ENCODE measurements at regions not wholly inside any gene's neighbourhood (a gene's known extent, or its start where the extent isn't known, plus 50 kb on each side); places are given as distances from the start of the nearest gene placed in this dataset.
"Not testable (repeated sequence)": the region's sequence is repeated elsewhere in the genome, so short reads cannot be mapped to it uniquely, and the experiment has no call there.

DNA sequence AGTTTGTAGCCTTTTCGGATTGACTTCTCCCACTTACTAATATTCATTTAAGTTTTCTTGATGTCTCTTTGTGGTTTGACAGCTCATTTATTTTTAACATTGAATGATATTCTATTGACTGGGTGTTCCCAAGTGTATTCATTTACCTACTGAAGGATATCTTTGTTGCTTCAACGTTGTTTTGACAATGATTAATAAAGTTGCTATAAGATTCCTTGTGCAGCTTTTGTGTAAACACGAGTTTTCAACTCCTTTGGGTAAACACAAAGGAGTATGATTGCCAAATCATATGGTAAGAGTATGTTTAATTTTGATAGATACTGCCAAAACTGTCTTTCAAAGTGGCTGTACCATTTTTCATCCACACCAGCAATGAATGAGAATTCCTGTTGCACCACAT, 1200.9 kb downstream of the DSC3 start:
- TF ChIP-seq, protein P1, sequence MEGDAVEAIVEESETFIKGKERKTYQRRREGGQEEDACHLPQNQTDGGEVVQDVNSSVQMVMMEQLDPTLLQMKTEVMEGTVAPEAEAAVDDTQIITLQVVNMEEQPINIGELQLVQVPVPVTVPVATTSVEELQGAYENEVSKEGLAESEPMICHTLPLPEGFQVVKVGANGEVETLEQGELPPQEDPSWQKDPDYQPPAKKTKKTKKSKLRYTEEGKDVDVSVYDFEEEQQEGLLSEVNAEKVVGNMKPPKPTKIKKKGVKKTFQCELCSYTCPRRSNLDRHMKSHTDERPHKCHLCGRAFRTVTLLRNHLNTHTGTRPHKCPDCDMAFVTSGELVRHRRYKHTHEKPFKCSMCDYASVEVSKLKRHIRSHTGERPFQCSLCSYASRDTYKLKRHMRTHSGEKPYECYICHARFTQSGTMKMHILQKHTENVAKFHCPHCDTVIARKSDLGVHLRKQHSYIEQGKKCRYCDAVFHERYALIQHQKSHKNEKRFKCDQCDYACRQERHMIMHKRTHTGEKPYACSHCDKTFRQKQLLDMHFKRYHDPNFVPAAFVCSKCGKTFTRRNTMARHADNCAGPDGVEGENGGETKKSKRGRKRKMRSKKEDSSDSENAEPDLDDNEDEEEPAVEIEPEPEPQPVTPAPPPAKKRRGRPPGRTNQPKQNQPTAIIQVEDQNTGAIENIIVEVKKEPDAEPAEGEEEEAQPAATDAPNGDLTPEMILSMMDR (IDR thresholded peaks at IDR 0.05; ENCODE audit: low read depth, low read length): no peak
- H3K4me3 ChIP-seq (replicated peaks in 1 of 2; ENCODE audit: low read depth in 2 of 2, low read length in 2 of 2): no peak overlapping the region
- DNase-seq (ENCODE audit: low read depth in 2 of 2): peak in 1 of 2 donors; percentile 27

DNA sequence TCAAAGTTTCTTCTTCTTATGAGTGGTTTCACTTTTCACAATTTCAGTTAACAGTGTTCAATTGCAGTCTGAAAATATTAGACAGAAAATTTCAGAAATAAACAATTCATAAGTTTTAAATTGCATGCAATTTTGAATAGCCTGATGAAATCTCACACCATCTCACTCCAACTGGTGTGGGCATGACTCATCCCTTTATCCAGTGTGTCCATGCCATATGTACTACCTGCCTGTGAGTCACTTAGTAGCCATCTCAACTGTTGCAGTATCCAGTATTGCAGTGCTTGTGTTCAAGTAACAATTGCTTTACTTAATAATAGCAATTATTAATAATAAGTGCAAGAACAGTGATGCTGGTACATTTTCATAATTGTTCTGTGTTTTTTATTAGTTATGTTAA, 1202.5 kb downstream of the DSC3 start:
- DNase-seq (ENCODE audit: low read depth in 2 of 2): peak; percentile 44 to 86
- no peak overlapping the region for H3K4me3 ChIP-seq (replicated peaks in 1 of 2; ENCODE audit: low read depth in 2 of 2, low read length in 2 of 2)
- TF ChIP-seq, protein P1 (IDR thresholded peaks at IDR 0.05; ENCODE audit: low read depth, low read length): no peak

DNA sequence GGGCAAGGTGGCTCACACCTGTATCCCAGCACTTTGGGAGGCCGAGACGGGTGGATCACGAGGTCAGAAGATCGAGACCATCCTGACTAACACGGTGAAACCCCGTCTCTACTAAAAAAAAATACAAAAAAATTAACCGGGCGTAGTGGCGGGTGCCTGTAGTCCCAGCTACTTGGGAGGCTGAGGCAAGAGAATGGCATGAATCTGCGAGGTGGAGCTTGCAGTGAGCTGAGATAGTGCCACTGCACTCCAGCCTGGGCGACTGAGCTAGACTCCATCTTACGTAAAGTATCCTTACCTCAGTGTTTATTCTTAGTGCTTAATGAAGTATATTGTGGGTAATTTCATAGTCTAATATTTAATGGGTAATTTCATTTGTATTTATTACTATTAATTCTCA, 1203.6 kb downstream of the DSC3 start:
- not testable (repeated sequence) for DNase-seq (ENCODE audit: low read depth in 2 of 2); H3K4me3 ChIP-seq (replicated peaks in 1 of 2; ENCODE audit: low read depth in 2 of 2, low read length in 2 of 2)

DNA sequence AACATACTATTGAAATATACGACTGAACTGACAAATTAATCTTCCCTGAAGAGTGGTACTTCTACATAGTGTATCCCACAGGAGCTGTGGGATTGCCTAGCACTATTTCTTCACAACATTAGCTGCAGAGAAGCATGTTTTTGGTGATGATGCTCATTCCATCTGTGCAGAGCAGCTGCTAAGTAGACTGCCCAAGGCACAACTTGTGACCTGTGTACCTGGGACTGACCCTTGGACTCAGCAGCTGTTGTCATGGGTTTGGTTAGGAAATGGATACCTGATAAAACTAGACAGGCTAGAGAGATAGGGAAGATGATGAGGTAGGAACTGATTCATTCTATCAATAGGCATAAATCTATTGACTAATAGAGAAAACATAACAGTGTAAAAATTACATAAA, 1204.0 kb downstream of the DSC3 start:
- DNase-seq (ENCODE audit: low read depth in 2 of 2): no peak
- no peak overlapping the region for H3K4me3 ChIP-seq (replicated peaks in 1 of 2; ENCODE audit: low read depth in 2 of 2, low read length in 2 of 2)
- TF ChIP-seq, protein P1 (IDR thresholded peaks at IDR 0.05; ENCODE audit: low read depth, low read length): no peak

DNA sequence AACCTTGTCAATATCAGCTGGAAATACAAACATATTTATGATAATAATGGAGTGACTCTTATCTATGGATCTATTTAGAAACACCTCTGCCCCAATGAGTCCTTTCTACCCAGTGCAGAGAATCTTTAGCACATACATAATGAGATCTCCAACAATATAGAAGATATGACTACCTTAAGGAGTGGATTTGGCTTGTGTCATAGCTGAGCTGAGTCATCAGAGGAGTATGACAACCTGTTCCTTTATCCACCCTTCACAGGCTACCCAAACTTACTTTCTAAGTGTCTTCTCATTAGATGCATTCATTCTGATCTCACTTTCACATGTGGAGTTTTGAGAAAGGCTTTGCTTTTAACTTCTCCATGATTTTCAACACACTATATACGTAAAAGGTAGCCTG, 1218.9 kb downstream of the DSC3 start:
- DNase-seq (ENCODE audit: low read depth in 2 of 2): no peak
- H3K4me3 ChIP-seq (replicated peaks in 1 of 2; ENCODE audit: low read depth in 2 of 2, low read length in 2 of 2): no peak overlapping the region
- TF ChIP-seq, protein P1 (IDR thresholded peaks at IDR 0.05; ENCODE audit: low read depth, low read length): no peak

DNA sequence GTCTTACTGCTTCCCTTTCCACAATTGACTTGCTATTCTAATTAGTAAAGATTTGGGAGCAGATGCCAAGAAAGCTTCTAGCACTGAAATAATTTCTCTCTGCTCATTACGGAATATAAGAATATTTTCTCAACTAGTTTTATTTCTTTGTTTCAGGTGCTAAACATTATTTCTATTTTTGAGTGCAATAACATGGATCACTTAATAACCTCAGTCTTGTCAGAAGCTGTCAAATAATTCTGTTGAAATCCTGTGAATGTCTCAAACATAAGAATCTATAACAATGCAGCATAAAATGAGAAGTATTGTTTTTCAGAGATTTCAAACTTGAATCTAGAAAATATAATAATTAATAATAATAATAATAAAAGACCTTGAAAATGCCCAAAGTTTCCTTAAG, 1221.0 kb downstream of the DSC3 start:
- TF ChIP-seq, protein P1 (IDR thresholded peaks at IDR 0.05; ENCODE audit: low read depth, low read length): no peak
- no peak overlapping the region for H3K4me3 ChIP-seq (replicated peaks in 1 of 2; ENCODE audit: low read depth in 2 of 2, low read length in 2 of 2)
- no peak for DNase-seq (ENCODE audit: low read depth in 2 of 2)

DNA sequence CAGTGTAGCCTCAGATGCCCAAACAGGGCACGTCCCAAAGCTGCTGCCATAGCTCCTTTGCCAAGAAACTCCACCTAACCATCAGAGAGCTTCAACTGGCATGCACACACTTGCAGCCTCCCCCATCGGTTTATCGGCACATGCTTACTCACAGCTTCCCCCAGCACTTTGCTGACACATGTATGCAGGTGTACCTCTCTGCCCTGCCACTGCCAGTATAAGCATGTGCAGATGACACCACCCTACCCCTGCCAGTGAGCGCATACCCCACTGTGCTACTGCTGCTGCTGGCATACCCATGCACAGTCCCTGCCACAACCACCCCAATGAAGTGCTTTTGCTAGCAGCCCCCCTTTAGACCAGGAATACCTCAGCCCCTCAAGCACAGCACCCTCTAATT, 1231.0 kb downstream of the DSC3 start:
- TF ChIP-seq, protein P1 (IDR thresholded peaks at IDR 0.05; ENCODE audit: low read depth, low read length): no peak
- H3K4me3 ChIP-seq (replicated peaks in 1 of 2; ENCODE audit: low read depth in 2 of 2, low read length in 2 of 2): no peak overlapping the region
- no peak for DNase-seq (ENCODE audit: low read depth in 2 of 2)
